NCI-H2029 treated with DMSO at 0.1 percent for 48 hours (cell line): ENCODE measurements at regions not wholly inside any gene's neighbourhood (a gene's known extent, or its start where the extent isn't known, plus 50 kb on each side); places are given as distances from the start of the nearest gene placed in this dataset.
"Not testable (repeated sequence)": the region's sequence is repeated elsewhere in the genome, so short reads cannot be mapped to it uniquely, and the experiment has no call there.

Experiments used
- DNase-seq: peaks from one replicate; lab custom pipeline; 2025; lab: John Stamatoyannopoulos, UW

- DNase-seq = no peak
Observed at GRCh38 chr4:128758314-128758922, 51.1 kb upstream of the JADE1 start.

GRCh38 chr4:128757712-128758111 lies 51.8 kb upstream of the JADE1 start:
- DNase-seq = no peak

- no peak for DNase-seq
Observed at GRCh38 chr4:128751354-128751753, 58.1 kb upstream of the JADE1 start.

GRCh38 chr4:128741748-128742147 lies 67.8 kb upstream of the JADE1 start:
- not testable (repeated sequence) for DNase-seq

DNA sequence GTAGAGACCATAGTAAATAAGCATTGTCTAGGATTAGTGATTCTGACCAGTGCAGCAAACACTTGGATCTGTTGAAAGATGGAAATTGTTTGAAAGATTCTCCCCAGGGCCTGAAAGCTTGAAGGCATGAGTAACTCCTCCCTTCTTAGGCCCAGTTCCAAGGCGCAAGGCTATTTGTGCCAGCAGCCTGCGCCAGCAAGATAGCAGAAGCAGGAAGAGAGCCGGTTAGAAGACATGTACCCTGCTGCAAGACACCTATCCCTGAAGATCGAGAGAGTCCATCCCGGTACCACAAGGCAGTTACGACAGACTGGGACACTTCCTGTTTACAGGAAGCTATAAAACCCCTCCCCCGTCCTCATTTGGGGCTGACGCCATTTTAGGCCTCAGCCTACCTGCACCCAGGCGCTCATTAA lies 72.4 kb upstream of the JADE1 start:
- DNase-seq = no peak

DNA sequence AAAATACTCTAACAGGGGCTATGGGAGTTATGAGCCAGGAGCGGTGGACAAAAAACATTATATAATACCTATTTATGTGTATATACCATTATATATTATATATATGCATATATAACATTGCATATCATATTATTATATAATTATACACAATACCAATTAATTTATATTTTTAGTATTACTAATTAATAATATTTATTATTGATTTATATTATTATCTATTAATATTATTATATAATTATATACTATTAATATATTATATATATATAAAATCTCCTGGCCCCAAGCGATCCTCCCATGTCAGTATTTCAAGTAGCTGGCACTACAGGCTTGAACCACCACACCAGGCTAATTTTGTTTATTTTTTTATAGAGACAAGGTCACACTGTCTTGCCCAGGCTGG lies 73.8 kb upstream of the JADE1 start:
- DNase-seq = no peak

GRCh38 chr4:128728190-128728589 lies 81.3 kb upstream of the JADE1 start:
- no peak for DNase-seq

GRCh38 chr4:128727658-128728057 lies 81.8 kb upstream of the JADE1 start:
- no peak for DNase-seq

GRCh38 chr4:128725405-128726055 lies 84.0 kb upstream of the JADE1 start:
- no peak for DNase-seq

- DNase-seq = no peak
Observed at GRCh38 chr4:128722911-128723310, 86.6 kb upstream of the JADE1 start.

DNA sequence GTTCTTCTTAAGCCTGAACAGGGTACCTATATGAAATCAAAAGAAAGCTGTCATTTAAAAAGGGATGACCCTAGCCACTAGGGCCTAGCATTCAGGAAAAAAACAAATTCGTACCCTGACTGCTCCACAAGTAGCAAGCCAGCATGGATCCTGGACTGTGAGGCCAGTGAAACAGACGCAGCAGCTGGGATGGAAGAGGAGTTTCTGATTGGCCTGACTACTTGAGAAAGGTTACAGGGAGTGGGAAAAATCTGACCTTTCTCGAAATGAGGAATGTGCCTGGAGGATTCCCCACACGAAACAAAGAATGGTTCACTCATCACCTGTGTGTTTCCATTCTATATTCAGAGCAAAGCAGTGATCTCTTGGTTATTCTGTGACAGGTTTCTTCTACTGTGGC lies 87.6 kb upstream of the JADE1 start:
- no peak for DNase-seq

DNA sequence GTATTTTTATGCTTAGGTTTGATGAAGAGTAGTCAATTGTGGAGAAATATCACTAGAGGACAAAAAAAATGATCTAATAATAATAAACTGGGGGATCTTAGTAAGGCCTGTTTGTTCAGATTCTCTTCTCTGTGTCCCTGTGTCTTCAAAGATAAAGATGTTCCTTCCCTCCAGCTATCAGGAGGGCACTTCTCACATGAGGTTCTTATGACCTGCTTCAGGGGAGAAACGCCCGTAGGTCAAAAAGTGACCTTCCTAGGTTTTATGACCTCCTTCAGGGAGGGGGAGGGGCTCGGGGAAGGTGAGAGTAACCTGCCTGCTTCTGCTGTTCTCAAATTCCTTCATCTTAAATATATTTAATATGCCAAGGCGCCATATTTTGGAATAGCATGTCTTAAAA lies 89.2 kb upstream of the JADE1 start:
- DNase-seq = no peak

DNA sequence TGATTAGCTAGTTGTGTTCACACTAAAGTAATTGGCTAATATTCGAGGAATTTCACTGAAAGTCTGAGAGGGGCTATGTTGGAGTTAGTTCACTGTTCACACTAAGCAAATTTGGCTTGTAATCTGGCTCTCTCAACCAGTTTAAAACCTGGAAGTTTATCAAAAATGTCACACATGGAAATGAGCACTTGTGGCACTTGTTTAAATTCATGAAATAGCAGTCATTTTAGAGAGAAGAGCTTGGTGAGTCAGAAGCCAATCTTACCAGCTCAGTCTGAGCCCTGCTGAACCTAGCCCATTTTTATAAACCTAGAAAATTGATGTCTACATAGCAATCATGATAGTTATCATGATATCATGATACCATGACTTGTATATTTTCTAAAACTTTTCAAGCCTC lies 90.7 kb upstream of the JADE1 start:
- no peak for DNase-seq

GRCh38 chr4:128716338-128716737 lies 93.2 kb upstream of the JADE1 start:
- DNase-seq = no peak

- no peak for DNase-seq
Observed at GRCh38 chr4:128715616-128716015, 93.9 kb upstream of the JADE1 start.

DNA sequence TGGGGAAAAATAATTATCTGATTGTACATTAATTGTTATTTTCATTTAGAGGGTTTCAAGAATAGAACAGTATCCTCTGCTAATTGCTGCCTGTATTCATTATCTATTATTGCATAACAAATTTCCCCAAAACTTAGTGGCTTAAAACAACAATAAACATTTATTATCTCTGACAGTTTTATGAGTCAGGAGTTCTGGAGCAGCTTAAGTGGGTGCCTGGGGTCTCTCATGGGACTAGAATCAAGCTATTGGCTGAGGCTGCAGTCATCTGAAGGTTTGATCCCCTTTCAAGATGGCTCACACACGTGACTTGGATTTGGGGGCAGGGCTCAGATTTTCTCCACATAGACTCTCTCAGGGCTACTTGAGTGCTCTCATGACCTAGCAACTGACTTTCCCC lies 98.1 kb upstream of the JADE1 start:
- no peak for DNase-seq

- DNase-seq = no peak
Observed at GRCh38 chr4:128709268-128709667, 100.2 kb upstream of the JADE1 start.

DNA sequence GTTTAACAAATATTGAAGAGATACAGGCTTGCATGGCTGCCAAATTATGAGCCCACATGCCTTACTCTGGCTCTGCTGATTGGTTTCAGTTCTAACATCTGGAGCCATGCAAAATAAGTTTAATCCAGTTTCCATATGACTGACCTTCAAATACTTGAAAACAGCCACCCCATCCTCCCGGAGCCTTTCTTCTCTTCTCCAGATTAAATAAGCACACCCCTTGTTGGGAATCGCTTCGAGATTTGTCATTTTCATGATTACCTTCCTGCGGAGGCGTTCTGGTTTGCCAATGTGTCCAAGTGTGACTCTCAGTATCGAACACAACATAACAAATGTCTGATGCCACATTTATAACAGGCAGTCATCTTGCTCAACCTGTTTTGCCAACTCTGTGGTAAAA lies 101.6 kb upstream of the JADE1 start:
- no peak for DNase-seq

DNA sequence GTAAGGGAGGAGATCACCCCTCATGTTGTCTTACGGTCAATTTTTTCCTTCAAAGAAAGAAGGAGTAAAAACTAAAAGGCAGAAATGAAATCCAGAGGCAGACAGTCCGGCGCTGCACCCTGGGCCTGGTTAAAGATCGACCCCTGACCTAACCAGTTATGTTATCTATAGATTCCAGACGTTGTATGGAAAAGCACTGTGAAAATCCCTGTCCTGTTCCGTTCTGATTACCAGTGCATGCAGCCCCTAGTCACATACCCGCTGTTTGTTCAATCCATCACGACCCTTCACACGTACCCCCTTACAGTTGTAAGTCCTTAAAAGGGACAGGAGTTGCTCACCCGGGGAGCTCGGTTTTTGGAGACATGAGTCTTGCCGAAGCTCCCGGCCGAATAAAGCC lies 105.6 kb upstream of the JADE1 start:
- no peak for DNase-seq

GRCh38 chr4:128700659-128701350 lies 108.7 kb upstream of the JADE1 start:
- no peak for DNase-seq

- no peak for DNase-seq
Observed at GRCh38 chr4:128698386-128698785, 111.1 kb upstream of the JADE1 start.

DNA sequence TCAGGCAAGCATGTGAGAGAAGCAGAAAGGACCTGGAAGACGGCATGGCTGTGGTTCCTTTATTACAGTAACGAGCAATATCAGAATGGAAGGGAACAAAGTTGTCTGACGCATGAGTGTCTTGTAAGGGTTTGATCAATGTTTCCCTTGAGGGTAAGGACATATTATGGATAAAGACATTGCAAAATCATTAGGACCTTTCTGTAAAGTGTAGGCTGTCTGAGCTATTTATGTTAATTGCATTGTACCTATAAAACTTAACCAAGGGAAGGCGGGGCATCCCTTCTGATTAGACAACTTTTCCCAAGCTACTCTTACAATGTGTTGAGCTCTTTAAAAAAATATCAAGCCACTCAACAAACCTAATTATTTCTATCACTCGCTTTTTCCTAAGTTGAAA lies 112.2 kb upstream of the JADE1 start:
- DNase-seq = no peak

DNA sequence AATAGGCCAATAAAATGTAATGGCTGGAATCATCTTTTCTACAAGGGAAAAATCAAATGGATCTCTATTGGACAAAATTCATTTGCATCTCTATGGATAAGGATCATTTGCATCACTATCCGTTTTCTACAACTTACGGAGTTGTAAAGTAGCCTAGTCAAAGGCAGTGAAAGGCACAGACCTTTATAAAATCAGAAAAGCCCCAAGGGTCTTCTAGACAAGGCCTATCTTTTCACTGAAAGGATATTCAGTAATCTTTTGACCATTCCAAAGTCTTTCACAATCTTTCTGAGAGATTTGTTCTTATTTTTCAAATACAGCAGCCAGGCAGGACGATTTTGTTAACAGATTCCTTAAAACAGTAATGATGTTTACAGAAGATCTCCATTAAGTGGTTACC lies 119.5 kb upstream of the JADE1 start:
- DNase-seq = no peak
